NCI-H748 (cell line): ENCODE measurements at regions not wholly inside any gene's neighbourhood (a gene's known extent, or its start where the extent isn't known, plus 50 kb on each side); places are given as distances from the start of the nearest gene placed in this dataset.

Source experiments
- DNase-seq: peaks from one replicate; lab custom pipeline; 2025; ENCODE audit not compliant: unreplicated experiment; lab: John Stamatoyannopoulos, UW

DNA sequence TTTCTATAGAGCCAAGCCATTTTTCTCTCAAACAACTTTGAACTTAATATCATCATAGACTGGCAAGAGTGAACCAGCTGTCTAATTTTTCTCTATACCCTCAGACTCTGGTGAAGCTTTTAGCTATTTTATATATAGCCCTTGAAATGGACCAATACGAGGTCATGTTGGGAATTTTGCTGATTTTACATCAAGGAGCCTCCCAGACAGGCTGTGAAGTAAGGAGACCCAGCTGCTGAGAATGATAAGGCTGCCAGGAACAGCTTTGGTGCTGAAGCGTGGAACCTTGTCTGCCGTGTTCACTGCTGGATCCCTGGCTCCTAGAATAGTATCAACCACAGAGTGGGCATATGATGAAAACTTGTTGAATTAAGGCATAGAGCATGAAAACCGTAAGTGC lies 326.2 kb upstream of the NAV3 start:
- DNase-seq, result no peak

- DNase-seq, result no peak
Observed at GRCh38 chr12:77500089-77500488, 330.6 kb upstream of the NAV3 start.

DNA sequence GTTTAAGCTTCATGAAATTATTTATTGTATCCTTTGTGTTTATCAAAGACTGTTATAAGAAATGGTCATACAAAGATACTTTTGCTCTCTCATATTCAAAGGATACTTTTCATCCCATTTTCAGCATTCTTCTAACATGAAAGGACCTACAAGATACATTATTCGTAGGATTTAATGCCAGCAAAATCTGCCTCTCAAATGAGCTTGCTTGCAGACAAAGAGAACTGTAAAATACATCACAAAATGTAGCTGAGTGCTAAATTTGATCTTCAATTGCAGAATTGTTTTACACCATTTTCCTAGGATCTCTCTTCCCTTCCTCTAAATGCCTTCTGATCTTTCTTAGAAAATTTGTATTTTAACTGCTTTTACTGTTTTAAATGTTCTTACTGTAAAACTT lies 333.0 kb upstream of the NAV3 start:
- no peak for DNase-seq

- DNase-seq, result no peak
Observed at GRCh38 chr12:77496714-77497113, 334.0 kb upstream of the NAV3 start.

DNA sequence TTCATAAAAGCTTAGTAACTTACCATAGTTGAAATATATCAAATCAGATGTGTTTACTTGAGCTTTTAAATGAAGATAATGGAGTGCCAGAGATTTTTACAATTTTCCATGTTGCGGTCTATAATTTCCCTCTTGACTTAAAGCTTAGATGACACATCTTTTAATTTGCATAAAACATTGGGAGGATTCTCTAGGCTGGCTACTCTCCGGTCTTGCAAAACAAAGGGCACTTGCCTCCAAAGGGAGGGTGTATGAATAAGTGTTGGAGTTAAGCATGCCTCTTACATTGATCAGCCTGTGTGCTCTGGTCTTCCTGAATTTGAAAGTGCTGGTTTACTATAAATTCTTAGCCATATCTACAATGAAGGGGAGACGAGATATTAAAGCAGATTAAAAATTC lies 336.4 kb upstream of the NAV3 start:
- no peak for DNase-seq

GRCh38 chr12:77493302-77494168 lies 337.2 kb upstream of the NAV3 start:
- DNase-seq, result no peak

GRCh38 chr12:77492536-77492935 lies 338.2 kb upstream of the NAV3 start:
- DNase-seq, result no peak

GRCh38 chr12:77489331-77489970 lies 341.2 kb upstream of the NAV3 start:
- peak; percentile 8 for DNase-seq

GRCh38 chr12:77488041-77488620 lies 342.6 kb upstream of the NAV3 start:
- no peak for DNase-seq

GRCh38 chr12:77486872-77487271 lies 343.8 kb upstream of the NAV3 start:
- DNase-seq, result no peak

DNA sequence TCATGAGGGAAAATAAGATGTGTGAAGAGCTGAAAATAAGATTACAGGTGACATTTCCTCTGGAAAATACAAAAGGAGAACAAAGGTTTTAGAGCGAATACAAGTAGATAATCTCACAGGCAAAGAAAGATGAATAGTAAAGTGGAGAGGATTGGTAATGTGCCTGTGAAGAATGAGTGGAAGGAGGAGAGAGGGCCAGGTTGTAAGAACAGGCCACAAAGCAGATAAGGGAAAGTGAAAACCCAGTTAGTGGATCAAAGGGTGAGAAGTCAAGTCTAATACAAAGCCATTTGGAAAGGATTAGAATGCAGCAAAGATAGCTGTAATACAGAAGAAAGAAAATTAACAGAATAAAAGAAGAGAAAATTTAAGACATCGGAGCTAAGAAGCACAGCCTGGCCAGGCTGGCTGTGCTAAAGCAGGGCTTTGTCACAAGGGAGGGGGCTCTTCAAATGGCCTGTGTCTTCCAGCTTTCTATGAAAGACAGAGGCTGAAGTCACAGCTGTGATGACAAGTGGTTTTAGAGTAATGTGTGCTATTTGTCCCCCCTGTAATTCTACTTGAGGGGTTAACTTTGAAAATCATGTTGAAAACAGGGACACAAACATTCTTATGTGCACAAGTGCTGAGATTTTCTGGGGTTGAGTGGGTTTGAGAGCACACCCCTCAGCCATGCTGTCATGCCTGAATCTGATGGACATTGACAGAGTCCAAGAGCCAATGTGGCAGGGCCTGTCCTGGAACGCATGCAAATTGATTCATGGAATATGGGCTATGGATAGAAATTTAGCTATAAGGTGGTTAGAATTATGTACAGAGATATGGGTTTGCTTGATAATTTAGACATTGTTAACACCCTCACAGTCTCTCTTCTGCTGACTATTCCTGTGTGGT lies 344.5 kb upstream of the NAV3 start:
- DNase-seq, result no peak

DNA sequence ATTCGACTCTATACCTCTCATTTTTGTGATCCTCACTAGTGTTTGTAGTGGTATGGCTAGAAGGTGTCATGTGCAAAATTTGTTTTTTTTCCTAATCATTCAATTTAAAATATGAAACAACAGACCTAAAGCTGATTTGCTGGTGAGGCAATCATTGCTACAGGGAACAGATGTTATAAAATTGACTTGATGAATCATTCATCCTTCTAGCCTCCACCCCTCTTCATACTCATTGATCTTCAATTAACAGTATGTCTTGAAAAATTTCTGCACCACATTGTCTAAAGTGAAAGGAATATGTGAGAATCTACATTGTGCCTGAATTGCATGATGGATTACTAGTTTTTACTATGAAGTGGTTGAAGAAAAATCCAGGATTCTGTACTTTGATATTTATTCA lies 349.0 kb upstream of the NAV3 start:
- no peak for DNase-seq

DNA sequence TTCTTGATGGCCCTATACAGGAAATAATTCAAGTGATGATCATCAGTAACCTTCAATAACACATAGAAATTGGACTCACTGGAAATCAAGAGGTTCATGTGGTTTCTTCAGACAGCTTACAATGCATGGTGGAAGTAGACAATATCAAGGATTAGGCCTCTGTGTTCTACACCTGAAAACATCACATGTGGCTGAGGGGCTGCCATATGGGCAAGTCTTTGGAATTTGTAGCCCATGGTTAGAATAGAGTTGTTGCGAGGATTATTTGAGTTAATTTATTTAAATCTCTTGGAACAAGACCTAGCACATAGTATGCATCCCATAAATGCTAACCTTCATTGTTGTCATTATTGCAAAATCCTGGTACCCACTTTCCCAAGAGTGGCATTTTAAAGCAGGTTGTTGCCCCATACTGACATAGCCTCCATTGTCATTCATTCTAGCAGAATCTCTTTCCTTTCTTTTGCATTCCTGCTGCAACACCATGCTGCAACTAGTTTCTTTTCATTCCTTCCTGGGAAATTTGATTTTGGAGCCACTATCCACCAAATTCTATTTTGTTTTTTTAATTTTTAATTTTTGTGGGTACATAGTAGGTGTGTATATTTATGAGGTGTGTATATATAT lies 352.7 kb upstream of the NAV3 start:
- no peak for DNase-seq

- DNase-seq, result no peak
Observed at GRCh38 chr12:77471801-77472200, 358.9 kb upstream of the NAV3 start.

DNA sequence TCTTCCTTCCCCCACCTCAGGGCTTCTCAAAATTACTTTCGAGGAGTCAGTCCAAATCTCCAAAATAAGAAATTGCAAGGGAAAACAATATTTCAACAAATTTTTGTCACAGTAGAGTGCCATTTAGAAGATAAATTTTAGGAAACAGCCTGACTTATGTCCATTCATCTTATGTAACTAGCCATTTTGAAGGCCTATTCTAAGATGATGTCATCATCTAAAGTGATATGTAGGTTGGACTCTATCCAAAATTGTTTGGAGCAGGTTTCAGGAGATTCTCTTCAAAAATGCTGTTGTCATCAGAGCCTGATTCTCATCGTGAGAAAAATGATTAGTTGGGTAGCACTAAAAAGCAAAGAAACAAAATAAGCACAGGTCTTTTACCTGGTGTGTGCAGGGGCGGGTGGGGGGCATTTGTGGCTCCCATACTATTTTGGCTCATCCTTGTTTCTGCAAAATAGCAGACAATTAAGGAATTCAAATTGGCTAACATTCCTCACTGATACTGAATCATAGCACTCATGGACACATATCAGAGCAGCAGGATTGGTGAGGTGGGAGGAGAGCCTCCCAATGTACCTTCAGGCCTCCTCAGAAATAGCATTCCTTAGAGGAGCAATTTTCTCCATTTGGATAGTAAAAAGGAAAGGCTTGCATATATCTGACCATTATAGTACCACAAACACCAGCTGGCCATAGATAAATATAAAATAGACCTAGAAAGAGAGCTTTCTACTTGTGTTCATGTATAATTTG lies 360.9 kb upstream of the NAV3 start:
- no peak for DNase-seq

DNA sequence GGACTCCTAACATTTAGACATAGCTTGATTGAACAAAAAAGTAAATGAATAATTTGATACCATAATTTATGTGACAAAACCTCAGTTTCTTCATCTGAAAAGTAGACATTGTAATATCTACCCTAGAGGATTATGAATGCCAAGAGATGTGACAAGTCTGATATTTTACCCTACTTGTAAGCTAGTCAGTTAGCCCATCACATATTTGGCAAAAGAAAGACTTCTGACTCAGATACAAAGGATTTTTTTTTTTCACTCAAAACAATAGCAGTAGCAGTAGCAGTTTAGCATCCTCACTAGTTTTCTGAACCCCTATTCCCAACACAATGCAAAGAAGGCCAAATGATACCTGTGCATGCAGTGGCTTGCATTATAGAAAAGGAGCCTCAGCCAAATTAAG lies 377.3 kb upstream of the E2F7 start:
- no peak for DNase-seq

- DNase-seq, result no peak
Observed at GRCh38 chr12:77439749-77440148, 374.4 kb upstream of the E2F7 start.

DNA sequence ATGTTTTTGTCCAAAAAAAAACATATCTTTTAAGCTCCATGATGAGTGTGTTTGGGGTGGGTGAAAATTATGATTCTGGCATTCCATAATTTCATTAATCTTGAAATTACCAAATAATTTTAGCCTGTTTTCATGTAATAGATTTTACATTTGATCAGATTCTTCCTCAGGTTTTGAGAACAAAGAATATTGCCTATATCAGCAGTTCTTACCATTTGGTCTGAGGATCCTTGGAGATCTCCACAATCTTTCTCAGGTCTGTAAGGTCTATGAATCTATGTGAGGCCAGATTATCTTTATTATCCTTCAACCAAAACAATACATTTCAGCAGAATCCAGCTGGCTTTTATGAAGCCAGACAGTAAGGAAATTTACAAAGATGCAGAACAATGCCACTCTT lies 373.3 kb upstream of the E2F7 start:
- no peak for DNase-seq

DNA sequence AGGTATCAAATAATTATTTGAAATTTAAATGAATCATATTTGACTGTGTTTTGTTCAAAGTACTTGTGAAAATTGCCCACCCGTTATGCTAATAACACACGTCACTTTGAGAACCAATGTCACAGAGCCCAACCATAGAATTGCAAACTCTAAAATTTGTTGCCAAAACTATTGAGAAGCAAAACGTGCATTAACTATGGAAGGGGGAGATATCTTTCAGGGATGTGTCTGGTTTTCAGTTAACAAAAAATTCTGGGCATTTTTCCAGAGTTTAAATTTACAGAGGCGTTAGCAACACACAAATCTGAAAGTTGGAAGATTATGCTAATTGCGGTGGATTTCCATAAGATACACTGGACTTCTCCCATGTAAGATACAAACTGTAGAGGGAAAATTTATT lies 371.8 kb upstream of the E2F7 start:
- DNase-seq, result no peak

DNA sequence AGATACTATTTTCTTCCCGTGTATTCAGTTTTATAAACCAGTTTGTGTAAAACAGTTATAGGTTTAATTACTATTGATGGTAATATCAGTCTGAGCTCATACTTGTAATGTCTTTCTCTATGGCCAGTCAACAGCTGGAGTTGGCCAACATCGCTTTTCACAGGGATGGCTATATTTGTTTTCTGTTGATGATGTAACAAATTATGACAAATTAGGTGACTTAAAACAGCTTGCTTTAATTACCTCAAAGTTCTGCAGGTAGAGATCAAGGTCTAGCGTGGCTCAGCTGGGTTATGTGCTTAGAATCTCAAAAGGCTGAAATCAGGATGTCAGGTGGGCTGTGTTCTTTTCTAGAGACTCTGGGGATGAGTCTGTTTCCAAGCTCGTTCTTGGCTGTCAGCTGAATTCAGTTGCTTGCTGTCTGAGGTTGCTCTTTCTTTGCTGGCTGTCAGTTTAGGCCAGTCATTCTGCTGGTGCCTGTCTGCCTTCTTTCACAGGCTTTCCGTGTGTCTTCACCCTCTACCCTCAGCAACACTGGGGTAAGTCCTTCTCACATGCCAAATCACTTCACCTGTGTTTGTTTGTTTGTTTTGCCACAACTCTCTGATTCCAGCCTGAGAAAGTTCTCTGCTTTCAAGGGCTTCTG lies 370.2 kb upstream of the E2F7 start:
- DNase-seq, result no peak
